ENCODE measurements at regions not wholly inside any gene's neighbourhood (a gene's known extent, or its start where the extent isn't known, plus 50 kb on each side); places are given as distances from the start of the nearest gene placed in this dataset.
"Not testable (repeated sequence)": the region's sequence is repeated elsewhere in the genome, so short reads cannot be mapped to it uniquely, and the experiment has no call there.

GRCh38 chr13:23947893-23948292, 50.6 kb upstream of the C1QTNF9B start:
- no peak for DNase-seq

DNA sequence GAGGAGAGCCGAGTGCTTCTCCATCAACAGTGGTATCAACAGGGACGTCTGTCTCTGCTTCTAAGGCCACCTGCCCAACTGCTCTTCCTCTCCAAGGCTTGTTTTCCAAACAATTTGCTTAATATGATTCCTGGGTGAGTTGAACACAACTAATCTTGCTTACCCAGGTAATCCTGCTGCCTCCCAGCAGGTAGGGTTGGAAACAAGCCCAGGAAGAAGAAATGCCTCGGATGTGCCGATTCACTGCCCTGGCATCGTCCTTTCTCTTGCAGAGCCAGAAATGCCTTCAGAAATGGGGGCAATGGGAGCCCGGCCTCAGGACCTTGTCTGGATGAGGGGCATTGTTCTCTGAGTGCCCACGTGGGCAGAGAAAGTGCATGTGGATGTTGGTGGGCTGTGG, 51.9 kb upstream of the C1QTNF9B start:
- DNase-seq: peak; percentile 0

DNA sequence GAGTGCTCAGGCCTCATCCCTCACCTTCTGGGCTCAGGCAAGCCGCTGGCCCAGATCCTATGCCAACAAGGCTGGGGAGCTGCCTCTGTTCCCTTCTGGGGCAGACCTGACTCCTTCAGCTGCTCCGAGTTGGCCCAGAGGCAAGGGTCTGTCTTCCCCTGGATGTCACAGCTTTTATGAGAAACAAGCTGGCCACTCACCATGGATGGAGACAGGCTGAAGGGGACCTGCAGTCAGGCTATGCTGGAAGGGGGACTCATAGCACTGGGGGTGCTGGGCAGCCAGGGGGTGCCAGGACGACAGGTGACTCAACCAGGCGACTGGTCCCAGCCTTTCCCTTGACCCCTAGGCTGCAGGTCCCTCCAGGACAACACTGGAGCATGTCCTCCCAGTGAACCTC, 52.4 kb upstream of the C1QTNF9B start:
- DNase-seq: no peak

- no peak for DNase-seq
Observed at GRCh38 chr13:23950736-23951510, 53.6 kb upstream of the C1QTNF9B start.

DNA sequence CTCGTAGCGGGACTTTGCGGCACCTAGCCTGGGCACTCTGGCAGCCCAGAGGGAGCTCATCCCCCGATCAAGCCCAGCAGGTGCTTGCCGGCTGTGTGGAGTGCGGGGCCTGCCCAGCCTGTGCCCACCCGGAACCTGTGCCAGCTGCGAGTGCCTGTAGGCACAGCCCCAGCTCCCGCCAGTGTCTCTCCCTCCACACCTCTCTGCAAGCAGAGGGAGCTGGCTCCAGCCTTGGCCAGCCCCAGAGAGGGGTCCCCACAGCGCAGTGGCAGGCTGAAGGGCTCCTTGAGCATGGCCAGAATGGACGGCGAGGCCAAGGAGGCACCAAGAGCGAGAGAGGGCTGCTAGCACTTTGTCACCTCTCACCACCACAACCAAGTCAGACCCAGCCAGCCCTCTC, 55.5 kb upstream of the C1QTNF9B start:
- DNase-seq: no peak

DNA sequence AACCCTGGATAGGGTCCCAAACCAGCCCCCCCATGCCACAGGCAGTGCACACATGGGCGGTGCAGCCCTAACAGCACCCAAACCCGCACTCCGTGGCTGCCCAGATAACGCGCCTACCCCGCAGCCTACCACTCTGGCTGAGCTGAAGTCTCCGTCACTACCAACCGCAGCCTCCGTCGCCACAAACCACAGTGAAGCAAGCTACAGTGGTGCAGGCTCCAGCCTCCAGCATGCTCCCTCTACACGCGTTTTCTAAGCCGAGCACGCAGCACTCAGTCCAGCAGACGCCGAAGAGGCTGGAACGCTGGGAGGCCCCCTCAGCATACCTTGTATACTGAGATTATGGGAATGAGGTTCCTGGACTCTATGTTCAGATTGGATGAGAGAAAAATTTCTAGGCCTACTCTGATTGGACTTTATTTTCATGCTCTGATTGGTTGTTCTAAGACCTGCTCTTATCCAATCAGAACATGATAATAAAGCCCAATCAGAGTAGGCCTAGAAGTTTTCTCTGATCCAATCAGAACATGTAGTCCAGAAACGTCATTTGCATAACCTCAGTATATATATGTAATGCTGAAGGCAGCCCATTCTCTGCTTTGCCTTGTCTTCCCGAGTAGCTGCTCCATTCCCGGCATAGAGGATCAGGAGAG, 56.7 kb upstream of the C1QTNF9B start:
- no peak for DNase-seq

DNA sequence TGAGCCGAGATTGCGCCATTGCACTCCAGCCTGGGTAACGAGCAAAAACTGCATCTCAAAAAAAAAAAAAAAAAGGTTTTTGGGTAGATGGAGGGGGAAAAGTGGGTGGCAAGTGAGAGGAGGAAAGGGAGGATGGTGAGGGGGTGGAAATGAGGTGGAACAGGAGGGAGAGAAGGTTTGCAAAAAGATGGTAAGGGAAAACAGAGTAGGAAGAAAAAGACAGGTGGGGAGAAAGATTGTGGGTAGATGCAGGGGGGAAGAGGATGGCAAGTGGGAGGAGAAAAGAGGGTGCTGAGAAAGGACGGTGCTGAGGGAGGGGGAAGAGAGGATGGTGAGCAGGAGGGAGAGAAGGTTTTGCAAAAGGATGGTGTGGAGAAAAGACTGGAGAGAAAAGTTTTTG, 57.8 kb upstream of the C1QTNF9B start:
- no peak for DNase-seq

- DNase-seq: no peak
Observed at GRCh38 chr13:23956106-23956505, 58.8 kb upstream of the C1QTNF9B start.

GRCh38 chr13:23957981-23958380, 60.7 kb upstream of the C1QTNF9B start:
- DNase-seq: no peak

DNA sequence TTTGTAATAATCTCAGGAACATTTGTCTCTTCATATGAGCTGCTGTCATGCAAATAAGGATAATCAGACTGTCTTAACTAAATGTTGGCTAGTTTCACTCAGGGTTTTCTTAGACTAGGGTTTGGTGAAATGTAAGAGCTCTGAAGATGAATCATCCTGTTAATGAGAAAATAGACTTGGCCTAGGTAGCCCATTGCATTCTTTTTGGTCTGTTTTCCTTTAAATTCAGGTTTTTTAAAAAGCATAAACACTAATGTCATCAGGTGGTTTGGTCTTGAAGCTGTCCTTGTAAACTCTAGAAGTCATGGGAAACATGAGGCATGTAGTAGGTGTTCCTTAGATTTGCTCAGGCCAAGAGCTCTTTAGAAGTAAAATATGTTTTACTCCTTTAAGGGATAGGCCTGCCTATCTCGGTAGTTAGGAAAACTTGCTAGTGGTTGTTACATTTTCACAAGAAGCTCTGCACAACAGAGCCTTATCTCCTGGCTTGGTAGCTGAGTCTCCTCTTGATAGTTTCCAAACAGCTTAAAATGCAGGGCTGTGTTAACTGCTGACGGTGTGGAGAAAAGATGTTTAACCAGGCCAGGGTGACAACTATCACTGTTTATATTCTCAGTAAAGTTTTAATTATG, 62.0 kb upstream of the C1QTNF9B start:
- DNase-seq: no peak

DNA sequence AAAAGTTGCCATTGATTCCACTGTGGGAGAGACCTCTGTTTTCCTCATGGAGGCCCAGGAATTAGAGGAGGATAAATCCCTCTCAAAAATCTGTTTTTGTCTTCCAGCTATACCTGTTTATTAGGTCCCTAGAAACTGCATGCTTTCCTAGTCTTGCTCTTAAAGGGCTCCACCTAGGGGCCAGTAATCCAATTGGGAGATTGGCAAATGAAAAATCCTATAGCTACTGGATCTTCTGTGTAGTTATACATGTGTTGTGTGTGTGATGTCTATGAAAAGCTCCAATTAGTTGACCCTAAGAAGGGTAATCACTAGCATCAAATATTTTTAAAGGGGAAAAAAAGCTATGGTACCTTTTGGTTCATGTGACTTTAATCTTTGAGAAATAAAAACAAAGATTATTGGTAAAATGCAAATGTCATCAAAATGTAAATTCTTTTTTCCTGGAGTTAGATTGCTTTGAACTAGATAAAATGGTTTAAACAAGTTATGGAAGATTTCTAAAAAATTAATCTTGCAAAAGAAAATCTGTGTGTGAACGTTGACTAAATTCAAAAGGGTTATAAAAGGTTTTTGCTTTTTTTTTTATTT, 63.4 kb upstream of the C1QTNF9B start:
- peak; percentile 45 for DNase-seq

- DNase-seq: no peak
Observed at GRCh38 chr13:23963184-23963931, 66.1 kb upstream of the C1QTNF9B start.

- DNase-seq: no peak
Observed at GRCh38 chr13:23963947-23964346, 66.6 kb upstream of the C1QTNF9B start.

DNA sequence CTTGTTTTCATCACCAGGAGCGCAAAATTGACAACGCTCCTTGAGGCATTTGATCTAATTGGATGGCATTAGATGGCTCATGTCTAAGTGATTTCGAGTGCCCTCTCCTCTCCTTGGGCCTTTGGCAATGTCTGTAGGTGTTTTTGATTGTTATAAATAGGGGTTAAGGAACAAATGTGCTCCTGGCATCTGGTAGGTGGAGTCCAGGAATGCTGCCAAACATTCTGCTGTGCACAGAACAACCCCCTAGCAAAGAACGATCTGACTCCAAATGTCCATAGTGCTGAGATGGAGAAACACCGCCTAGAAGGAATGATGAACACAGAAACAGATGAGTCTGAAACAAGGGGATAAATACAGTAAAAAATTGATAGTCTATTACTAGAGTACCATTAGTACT, 68.0 kb upstream of the C1QTNF9B start:
- peak; percentile 6 for DNase-seq

GRCh38 chr13:23966221-23966690, 69.0 kb upstream of the C1QTNF9B start:
- DNase-seq: no peak

DNA sequence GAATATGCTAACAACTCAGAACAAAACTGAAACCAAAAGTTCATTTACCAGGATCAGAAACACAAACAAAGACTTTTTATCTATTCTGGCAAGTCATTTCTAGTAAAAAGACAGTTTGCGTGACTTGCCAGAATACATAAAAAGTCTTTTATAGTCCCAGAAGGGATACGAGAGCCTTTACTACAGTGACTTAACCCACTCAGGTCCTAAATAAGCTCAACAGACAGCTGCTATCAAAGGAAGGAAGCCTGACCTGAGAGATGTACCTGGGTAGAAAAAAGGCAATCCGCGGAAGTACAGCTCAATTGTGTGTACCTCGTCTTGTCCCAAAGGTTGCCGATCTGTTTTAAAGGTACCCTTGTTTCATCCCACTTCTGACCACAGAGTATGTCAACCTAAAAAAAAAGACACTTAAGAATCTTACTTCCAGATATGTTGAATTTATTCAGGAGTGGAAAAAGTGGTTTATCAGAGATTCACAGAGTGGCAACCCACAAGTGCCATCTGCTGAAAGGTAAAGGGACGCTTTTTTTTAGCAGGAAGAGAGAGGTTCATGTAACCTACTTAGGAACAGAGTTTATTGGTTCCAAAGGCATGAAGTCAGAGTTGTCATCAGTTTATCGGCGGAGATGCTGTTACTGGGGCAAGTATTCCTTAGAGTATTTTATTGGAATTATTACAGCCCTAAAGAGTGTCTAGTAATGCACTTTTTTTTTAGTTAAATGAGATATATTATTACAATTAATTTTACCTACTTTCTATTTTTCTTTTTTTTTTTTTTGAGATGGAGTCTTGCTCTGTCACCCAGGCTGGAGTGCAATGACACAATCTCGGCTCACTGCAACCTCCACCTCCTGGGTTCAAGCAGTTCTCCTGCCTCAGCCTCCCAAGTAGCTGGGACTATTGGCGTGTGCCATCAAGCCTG, 69.7 kb upstream of the C1QTNF9B start:
- DNase-seq: no peak

GRCh38 chr13:23967792-23968191, 70.5 kb upstream of the C1QTNF9B start:
- not testable (repeated sequence) for DNase-seq

DNA sequence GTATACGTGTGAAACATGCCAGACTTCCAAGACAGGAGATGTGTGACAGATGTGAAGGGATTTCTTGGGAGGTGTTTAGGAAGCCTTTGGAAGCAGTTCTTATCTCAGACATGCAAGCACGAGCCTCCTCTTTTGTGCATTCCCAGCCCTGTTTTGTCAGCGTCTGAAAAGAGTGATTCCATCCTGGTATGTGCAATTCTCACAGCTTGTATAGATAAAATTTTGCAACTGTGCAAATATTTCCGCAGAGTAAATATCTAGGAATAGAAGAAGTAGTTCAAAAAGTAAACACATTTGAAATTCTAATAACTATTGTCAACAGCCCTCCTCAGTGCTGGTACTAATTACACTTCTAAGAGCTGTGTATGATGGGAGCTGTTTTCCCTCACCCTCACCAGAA, 72.3 kb upstream of the C1QTNF9B start:
- no peak for DNase-seq

- DNase-seq: peak; percentile 47
Observed at GRCh38 chr13:23979361-23980159, 82.3 kb upstream of the C1QTNF9B start.

- peak; percentile 76 for DNase-seq
Observed at GRCh38 chr13:23980160-23980551, 82.9 kb upstream of the C1QTNF9B start.

DNA sequence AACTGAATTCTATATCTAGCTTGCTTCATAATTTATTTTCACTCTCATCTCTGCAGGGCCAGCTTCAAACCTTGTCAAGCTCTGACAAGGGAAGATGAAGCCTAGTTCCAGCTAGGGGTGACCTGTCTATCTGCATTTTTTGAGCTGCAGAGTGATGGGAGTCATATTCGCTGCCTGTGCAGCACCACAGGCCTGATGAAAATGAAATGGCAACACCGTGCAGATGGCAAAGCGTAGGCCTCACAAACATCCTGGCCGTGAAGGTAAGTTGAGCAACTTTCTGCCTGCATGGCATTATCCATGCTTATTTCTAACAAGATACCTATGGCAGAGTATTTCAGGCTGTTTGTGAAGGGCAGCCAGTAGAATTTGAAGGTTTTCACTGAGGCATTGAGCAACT, 86.4 kb upstream of the C1QTNF9B start:
- no peak for DNase-seq
